ENCODE measurements at regions not wholly inside any gene's neighbourhood (a gene's known extent, or its start where the extent isn't known, plus 50 kb on each side); places are given as distances from the start of the nearest gene placed in this dataset.
"Not testable (repeated sequence)": the region's sequence is repeated elsewhere in the genome, so short reads cannot be mapped to it uniquely, and the experiment has no call there.

GRCh38 chr1:74818241-74818640 is 85.3 kb downstream of the TYW3 start:
- in situ Hi-C loops (cut with MboI; ENCODE audit: low sequenced_read_pairs), result no loop called here

GRCh38 chr1:74818661-74819456 is 85.9 kb downstream of the TYW3 start:
- in situ Hi-C loops (cut with MboI; ENCODE audit: low sequenced_read_pairs), result no loop called here

GRCh38 chr1:74822851-74823401 is 90.0 kb downstream of the TYW3 start:
- in situ Hi-C loops (cut with MboI; ENCODE audit: low sequenced_read_pairs), result no loop called here

GRCh38 chr1:74824497-74825107 is 91.7 kb downstream of the TYW3 start:
- in situ Hi-C loops (cut with MboI; ENCODE audit: low sequenced_read_pairs), result no loop called here

- in situ Hi-C loops (cut with MboI; ENCODE audit: low sequenced_read_pairs), result no loop called here
These were observed 97.8 kb downstream of the TYW3 start for GRCh38 chr1:74830766-74831165.

GRCh38 chr1:74834261-74834660 is 101.3 kb downstream of the TYW3 start:
- in situ Hi-C loops (cut with MboI; ENCODE audit: low sequenced_read_pairs), result no loop called here

- in situ Hi-C loops (cut with MboI; ENCODE audit: low sequenced_read_pairs), result no loop called here
These were observed 102.1 kb downstream of the TYW3 start for GRCh38 chr1:74835051-74835450.

GRCh38 chr1:74842726-74843125 is 109.8 kb downstream of the TYW3 start:
- in situ Hi-C loops (cut with MboI; ENCODE audit: low sequenced_read_pairs), result no loop called here

- in situ Hi-C loops (cut with MboI; ENCODE audit: low sequenced_read_pairs), result no loop called here
These were observed 114.8 kb downstream of the TYW3 start for GRCh38 chr1:74847715-74848114.

- in situ Hi-C loops (cut with MboI; ENCODE audit: low sequenced_read_pairs), result no loop called here
These were observed 120.8 kb downstream of the TYW3 start for GRCh38 chr1:74853756-74854155.

GRCh38 chr1:74856174-74856573 is 123.2 kb downstream of the TYW3 start:
- in situ Hi-C loops (cut with MboI; ENCODE audit: low sequenced_read_pairs), result no loop called here

GRCh38 chr1:74857676-74858075 is 124.7 kb downstream of the TYW3 start:
- in situ Hi-C loops (cut with MboI; ENCODE audit: low sequenced_read_pairs), result no loop called here

GRCh38 chr1:74858136-74858535 is 125.2 kb downstream of the TYW3 start:
- in situ Hi-C loops (cut with MboI; ENCODE audit: low sequenced_read_pairs), result no loop called here

- in situ Hi-C loops (cut with MboI; ENCODE audit: low sequenced_read_pairs), result no loop called here
These were observed 128.9 kb downstream of the TYW3 start for GRCh38 chr1:74861867-74862266.

GRCh38 chr1:74869702-74870101 is 136.8 kb downstream of the TYW3 start:
- in situ Hi-C loops (cut with MboI; ENCODE audit: low sequenced_read_pairs), result no loop called here

GRCh38 chr1:74877366-74877765 is 144.4 kb downstream of the TYW3 start:
- in situ Hi-C loops (cut with MboI; ENCODE audit: low sequenced_read_pairs), result not testable (repeated sequence)

- in situ Hi-C loops (cut with MboI; ENCODE audit: low sequenced_read_pairs), result no loop called here
These were observed 162.5 kb downstream of the TYW3 start for GRCh38 chr1:74895411-74895810.

GRCh38 chr1:74908131-74908530 is 175.2 kb downstream of the TYW3 start:
- in situ Hi-C loops (cut with MboI; ENCODE audit: low sequenced_read_pairs), result no loop called here

- in situ Hi-C loops (cut with MboI; ENCODE audit: low sequenced_read_pairs), result no loop called here
These were observed 175.8 kb downstream of the TYW3 start for GRCh38 chr1:74908797-74909196.

- in situ Hi-C loops (cut with MboI; ENCODE audit: low sequenced_read_pairs), result no loop called here
These were observed 181.0 kb downstream of the TYW3 start for GRCh38 chr1:74913978-74914377.

- in situ Hi-C loops (cut with MboI; ENCODE audit: low sequenced_read_pairs), result loop anchor here (25.0 kb wide), 1 partner anchor 104 kb away; no protein-coding TSS in a partner anchor
These were observed 200.5 kb downstream of the TYW3 start for GRCh38 chr1:74933500-74933899.

GRCh38 chr1:74935446-74935845 is 198.7 kb upstream of the LHX8 start:
- in situ Hi-C loops (cut with MboI; ENCODE audit: low sequenced_read_pairs), result loop anchor here (25.0 kb wide), 1 partner anchor 102 kb away; no protein-coding TSS in a partner anchor
